ENCODE measurements at regions not wholly inside any gene's neighbourhood (a gene's known extent, or its start where the extent isn't known, plus 50 kb on each side); places are given as distances from the start of the nearest gene placed in this dataset.

DNA sequence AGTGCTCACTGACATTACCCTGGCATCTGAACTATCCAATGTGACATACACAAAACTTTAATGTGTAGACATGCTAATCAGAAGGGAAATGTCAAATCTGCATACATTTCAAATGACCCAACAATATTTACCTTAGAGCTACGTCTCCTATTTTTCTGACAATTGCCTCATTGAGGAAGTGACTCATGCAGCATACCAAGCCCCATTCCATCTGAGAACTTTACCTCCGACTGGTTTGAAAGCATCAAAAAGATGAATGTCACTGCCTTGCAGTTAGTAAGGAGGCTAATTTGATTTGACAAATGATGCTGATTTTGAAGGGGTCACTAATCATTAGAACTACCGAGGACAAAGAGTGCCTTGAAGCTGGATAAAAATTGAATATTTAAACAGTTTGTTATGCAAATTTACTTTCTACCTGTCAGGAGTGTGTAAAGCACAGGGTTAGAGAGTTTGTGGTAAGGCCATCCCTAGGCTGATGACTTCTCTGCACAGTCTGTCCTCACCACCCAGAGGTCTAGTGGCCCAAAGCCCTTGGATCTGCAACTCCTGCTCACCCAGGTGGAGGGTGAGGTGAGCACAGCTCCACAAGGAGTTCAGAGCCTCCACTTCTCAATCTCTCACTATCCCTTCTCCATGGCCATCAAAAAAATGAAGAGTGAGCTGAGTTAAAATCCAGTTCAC, 500.3 kb upstream of the C1orf87 start:
- ChIA-PET CTCF (interaction anchor here (1.3 kb wide), 1 partner anchor 11 kb away, joined by 5 read pairs; no protein-coding TSS in a partner anchor), POLR2A (no interaction called here)
- TF ChIP-seq, protein P1, sequence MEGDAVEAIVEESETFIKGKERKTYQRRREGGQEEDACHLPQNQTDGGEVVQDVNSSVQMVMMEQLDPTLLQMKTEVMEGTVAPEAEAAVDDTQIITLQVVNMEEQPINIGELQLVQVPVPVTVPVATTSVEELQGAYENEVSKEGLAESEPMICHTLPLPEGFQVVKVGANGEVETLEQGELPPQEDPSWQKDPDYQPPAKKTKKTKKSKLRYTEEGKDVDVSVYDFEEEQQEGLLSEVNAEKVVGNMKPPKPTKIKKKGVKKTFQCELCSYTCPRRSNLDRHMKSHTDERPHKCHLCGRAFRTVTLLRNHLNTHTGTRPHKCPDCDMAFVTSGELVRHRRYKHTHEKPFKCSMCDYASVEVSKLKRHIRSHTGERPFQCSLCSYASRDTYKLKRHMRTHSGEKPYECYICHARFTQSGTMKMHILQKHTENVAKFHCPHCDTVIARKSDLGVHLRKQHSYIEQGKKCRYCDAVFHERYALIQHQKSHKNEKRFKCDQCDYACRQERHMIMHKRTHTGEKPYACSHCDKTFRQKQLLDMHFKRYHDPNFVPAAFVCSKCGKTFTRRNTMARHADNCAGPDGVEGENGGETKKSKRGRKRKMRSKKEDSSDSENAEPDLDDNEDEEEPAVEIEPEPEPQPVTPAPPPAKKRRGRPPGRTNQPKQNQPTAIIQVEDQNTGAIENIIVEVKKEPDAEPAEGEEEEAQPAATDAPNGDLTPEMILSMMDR (IDR thresholded peaks at IDR 0.05; ENCODE audit: control extremely low read depth, extremely low read depth, low read depth, missing control alignments), result no peak
- DNase-seq (ENCODE audit: extremely low spot score), result no peak

DNA sequence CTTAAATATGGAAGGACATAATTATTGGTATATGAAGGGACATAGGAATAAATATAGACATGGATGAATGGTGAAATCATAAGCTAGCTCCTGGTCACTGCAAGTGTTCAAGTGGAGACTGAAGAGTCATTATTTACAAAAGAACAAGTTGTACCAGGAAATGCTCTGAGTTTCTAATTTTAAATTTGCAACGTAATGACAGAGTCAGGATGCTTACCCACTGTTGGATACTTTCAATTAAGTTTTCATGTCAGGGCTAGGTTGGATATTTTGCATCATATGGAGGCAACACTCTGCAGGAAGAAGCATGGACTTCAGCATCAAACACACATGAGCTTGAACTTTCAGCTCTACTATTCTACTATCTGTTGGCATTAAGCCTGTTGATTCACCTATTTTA, 499.6 kb upstream of the C1orf87 start:
- POLR2A ChIA-PET, result no interaction called here
- TF ChIP-seq, protein P1 (IDR thresholded peaks at IDR 0.05; ENCODE audit: control extremely low read depth, extremely low read depth, low read depth, missing control alignments), result no peak
- CTCF ChIA-PET, result interaction anchor here (1.9 kb wide), 1 partner anchor 12 kb away, joined by 7 read pairs; no protein-coding TSS in a partner anchor
- no peak for DNase-seq (ENCODE audit: extremely low spot score)

DNA sequence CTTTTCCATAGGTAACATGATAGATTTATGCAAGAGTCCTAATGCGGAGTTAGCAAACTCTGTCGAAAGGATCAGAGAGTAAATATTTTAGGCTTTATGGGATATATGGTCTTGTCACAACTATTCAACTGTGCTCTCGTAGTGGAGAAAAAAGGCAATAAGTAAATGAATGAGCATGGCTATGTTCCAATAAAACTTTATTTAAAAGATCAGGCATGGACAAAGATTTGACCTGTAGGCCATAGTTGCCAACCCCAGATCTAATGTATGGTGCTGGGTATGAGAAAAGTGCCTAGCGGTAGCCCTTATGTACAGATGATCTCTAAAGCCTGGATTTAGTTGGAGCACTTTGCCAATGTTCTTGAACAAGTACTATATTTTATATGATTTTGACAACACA, 498.8 kb upstream of the C1orf87 start:
- no peak for DNase-seq (ENCODE audit: extremely low spot score)
- TF ChIP-seq, protein P1 (IDR thresholded peaks at IDR 0.05; ENCODE audit: control extremely low read depth, extremely low read depth, low read depth, missing control alignments), result no peak
- CTCF ChIA-PET, result interaction anchor here (1.9 kb wide), 1 partner anchor 11 kb away, joined by 7 read pairs; no protein-coding TSS in a partner anchor
- POLR2A ChIA-PET, result no interaction called here

DNA sequence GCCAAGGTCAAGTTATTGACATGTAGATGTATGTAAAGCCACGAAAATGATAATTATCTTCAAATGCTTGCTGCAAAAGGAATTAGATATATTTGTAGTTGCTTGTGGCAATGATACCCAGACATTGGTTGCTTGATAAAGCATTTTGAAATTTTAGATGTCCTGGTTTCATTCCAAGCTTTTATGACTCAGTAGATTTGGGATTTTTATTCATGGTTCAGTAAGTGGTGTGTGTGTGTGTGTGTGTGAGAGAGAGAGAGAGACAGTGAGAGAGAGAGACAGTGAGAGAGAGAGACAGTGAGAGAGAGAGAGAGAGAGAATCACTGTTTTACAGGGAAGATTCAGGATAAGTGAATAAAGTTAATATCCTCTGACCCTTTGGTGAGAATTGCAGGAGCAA, 498.2 kb upstream of the C1orf87 start:
- POLR2A ChIA-PET, result no interaction called here
- TF ChIP-seq, protein P1 (IDR thresholded peaks at IDR 0.05; ENCODE audit: control extremely low read depth, extremely low read depth, low read depth, missing control alignments), result no peak
- CTCF ChIA-PET, result interaction anchor here (1.9 kb wide), 1 partner anchor 11 kb away, joined by 7 read pairs; no protein-coding TSS in a partner anchor

DNA sequence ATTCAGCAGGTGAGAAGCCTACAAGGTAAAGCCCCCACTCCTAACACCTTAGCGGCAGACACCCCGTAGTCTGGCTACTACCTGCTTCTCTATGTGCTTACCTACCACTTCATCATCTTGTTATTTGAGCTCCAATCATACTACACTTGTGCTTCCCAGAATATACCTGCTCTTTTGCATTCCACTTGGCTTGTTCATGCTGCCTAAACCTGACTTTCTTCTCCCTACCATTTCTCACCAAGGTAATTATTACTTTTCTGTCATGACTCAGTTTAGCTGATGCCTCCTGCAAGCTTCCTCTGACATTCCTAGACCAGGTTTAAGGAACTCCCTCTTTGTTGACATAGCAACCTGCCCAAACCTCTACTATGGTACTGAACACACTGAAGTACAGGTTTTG, 495.6 kb upstream of the C1orf87 start:
- CTCF ChIA-PET, result no interaction called here
- DNase-seq (ENCODE audit: extremely low spot score), result no peak
- POLR2A ChIA-PET, result no interaction called here
- TF ChIP-seq, protein P1 (IDR thresholded peaks at IDR 0.05; ENCODE audit: control extremely low read depth, extremely low read depth, low read depth, missing control alignments), result no peak

More for the DNA sequence above, 498.2 kb upstream of the C1orf87 start:
- DNase-seq (ENCODE audit: extremely low spot score), result no peak

DNA sequence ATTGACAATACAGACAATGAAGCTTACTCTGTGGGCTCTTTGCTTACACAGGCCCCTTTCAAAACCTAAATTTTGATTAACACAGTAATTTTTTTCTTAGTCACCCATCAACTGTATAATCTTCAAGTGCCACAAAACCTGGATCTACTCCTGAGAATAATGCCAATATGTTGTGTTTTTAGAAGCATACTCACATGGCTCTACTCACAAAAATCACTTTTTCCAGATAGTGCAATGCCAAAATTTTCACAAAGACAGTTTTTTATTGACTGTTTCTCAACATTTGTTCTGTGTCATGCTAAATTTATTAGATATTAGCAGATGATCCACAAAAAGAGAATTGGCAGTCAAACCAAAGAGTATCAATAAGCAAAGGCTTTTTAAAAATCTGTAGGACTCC, 493.7 kb upstream of the C1orf87 start:
- ChIA-PET POLR2A (no interaction called here), CTCF (no interaction called here)
- DNase-seq (ENCODE audit: extremely low spot score), result no peak
- TF ChIP-seq, protein P1 (IDR thresholded peaks at IDR 0.05; ENCODE audit: control extremely low read depth, extremely low read depth, low read depth, missing control alignments), result no peak
